ENCODE measurements at regions not wholly inside any gene's neighbourhood (a gene's known extent, or its start where the extent isn't known, plus 50 kb on each side); places are given as distances from the start of the nearest gene placed in this dataset.

GRCh38 chr20:22834651-22835256 is 200.4 kb upstream of the SSTR4 start (continued):
- TF ChIP-seq, protein P1, sequence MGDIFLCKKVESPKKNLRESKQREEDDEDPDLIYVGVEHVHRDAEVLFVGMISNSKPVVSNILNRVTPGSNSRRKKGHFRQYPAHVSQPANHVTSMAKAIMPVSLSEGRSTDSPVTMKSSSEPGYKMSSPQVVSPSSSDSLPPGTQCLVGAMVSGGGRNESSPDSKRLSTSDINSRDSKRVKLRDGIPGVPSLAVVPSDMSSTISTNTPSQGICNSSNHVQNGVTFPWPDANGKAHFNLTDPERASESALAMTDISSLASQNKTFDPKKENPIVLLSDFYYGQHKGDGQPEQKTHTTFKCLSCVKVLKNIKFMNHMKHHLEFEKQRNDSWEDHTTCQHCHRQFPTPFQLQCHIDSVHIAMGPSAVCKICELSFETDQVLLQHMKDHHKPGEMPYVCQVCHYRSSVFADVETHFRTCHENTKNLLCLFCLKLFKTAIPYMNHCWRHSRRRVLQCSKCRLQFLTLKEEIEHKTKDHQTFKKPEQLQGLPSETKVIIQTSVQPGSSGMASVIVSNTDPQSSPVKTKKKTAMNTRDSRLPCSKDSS (IDR thresholded peaks at IDR 0.05; ENCODE audit: low read depth, partially characterized antibody), result peak; percentile 42
- 0 out of 2 replicates have a peak, but pooled peaks have one; percentile 63 for TF ChIP-seq MTA1 (IDR thresholded peaks at IDR 0.05; ENCODE audit: borderline replicate concordance)
- TF ChIP-seq TAF7 (tag; IDR thresholded peaks at IDR 0.05), result no peak
- TF ChIP-seq GTF3C2 (IDR thresholded peaks at IDR 0.05; ENCODE audit: borderline replicate concordance, extremely low read depth, insufficient read length), result no peak
- TF ChIP-seq, protein P2, sequence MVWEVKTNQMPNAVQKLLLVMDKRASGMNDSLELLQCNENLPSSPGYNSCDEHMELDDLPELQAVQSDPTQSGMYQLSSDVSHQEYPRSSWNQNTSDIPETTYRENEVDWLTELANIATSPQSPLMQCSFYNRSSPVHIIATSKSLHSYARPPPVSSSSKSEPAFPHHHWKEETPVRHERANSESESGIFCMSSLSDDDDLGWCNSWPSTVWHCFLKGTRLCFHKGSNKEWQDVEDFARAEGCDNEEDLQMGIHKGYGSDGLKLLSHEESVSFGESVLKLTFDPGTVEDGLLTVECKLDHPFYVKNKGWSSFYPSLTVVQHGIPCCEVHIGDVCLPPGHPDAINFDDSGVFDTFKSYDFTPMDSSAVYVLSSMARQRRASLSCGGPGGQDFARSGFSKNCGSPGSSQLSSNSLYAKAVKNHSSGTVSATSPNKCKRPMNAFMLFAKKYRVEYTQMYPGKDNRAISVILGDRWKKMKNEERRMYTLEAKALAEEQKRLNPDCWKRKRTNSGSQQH (CRISPR knock-in tag; IDR thresholded peaks at IDR 0.05), result peak; percentile 27; the same call in 1 of the 2 replicates
- TF ChIP-seq, protein P3, sequence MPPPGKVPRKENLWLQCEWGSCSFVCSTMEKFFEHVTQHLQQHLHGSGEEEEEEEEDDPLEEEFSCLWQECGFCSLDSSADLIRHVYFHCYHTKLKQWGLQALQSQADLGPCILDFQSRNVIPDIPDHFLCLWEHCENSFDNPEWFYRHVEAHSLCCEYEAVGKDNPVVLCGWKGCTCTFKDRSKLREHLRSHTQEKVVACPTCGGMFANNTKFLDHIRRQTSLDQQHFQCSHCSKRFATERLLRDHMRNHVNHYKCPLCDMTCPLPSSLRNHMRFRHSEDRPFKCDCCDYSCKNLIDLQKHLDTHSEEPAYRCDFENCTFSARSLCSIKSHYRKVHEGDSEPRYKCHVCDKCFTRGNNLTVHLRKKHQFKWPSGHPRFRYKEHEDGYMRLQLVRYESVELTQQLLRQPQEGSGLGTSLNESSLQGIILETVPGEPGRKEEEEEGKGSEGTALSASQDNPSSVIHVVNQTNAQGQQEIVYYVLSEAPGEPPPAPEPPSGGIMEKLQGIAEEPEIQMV (tag; conservative IDR thresholded peaks at IDR 0.05; ENCODE audit: low read depth), result no peak; the same call in 1 of the 2 replicates
- TF ChIP-seq ATF6 (CRISPR knock-in tag; IDR thresholded peaks at IDR 0.05), result no peak
- TF ChIP-seq ZNF3 (CRISPR knock-in tag; IDR thresholded peaks at IDR 0.05), result no peak
- no peak for TF ChIP-seq HOMEZ (CRISPR knock-in tag; IDR thresholded peaks at IDR 0.05)
- TF ChIP-seq NR2F6 (CRISPR knock-in tag; IDR thresholded peaks at IDR 0.05), result no peak
- no peak for TF ChIP-seq XRCC5 (IDR thresholded peaks at IDR 0.05; ENCODE audit: low read depth, low read length)
- TF ChIP-seq, protein P4, sequence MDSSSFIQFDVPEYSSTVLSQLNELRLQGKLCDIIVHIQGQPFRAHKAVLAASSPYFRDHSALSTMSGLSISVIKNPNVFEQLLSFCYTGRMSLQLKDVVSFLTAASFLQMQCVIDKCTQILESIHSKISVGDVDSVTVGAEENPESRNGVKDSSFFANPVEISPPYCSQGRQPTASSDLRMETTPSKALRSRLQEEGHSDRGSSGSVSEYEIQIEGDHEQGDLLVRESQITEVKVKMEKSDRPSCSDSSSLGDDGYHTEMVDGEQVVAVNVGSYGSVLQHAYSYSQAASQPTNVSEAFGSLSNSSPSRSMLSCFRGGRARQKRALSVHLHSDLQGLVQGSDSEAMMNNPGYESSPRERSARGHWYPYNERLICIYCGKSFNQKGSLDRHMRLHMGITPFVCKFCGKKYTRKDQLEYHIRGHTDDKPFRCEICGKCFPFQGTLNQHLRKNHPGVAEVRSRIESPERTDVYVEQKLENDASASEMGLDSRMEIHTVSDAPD (CRISPR knock-in tag; IDR thresholded peaks at IDR 0.05), result no peak
- TF ChIP-seq ZFX (CRISPR knock-in tag; IDR thresholded peaks at IDR 0.05), result no peak

All from K562 (cell line).